HL-60 (cell line): ENCODE measurements at regions not wholly inside any gene's neighbourhood (a gene's known extent, or its start where the extent isn't known, plus 50 kb on each side); places are given as distances from the start of the nearest gene placed in this dataset.

Source experiments
- DNase-seq, 2 experiments: peaks; one replicate each; pipeline ENCODE4 v3.0.0-alpha.2; 2010 to 2020; ENCODE audit warnings: low read depth in 1 of 2, low spot score in 1 of 2
- H3K27ac ChIP-seq: fragments of 250-450 bp; sonication (Bioruptor Pico); replicated peaks from 2 replicates; pipeline ENCODE4 v1.5.1; 2020; ENCODE audit warnings: mild to moderate bottlenecking, moderate library complexity
- H3K27me3 ChIP-seq: fragments of 250-450 bp; sonication (Bioruptor Pico); 2 replicates; pipeline ENCODE4 v1.5.1; 2021; ENCODE audit warnings: mild to moderate bottlenecking, moderate library complexity; ENCODE audit not compliant: insufficient read depth, poor library complexity, severe bottlenecking
- H3K4me3 ChIP-seq: replicated peaks from 2 replicates; pipeline ENCODE4 v1.5.1; 2011; ENCODE audit warnings: mild to moderate bottlenecking, control low read depth, low read length; ENCODE audit not compliant: insufficient read depth
- CTCF ChIP-seq: IDR thresholded peaks from one replicate; pipeline ENCODE4 v1.5.1; 2011; ENCODE audit warnings: low read length, control low read depth, inconsistent platforms; ENCODE audit not compliant: insufficient read depth
- GABPA ChIP-seq: IDR thresholded peaks from 2 replicates; pipeline ENCODE4 v1.6.1; 2012; ENCODE audit warnings: low read depth
- POLR2AphosphoS5 ChIP-seq: IDR thresholded peaks from 2 replicates; pipeline ENCODE4 v1.6.1; 2012; ENCODE audit warnings: low read depth
- REST ChIP-seq: IDR thresholded peaks from 2 replicates; pipeline ENCODE4 v1.6.1; 2012; ENCODE audit warnings: low read depth; ENCODE audit not compliant: insufficient replicate concordance
- SPI1 ChIP-seq: IDR thresholded peaks from 2 replicates; pipeline ENCODE4 v1.6.1; 2012; ENCODE audit warnings: low read depth, mild to moderate bottlenecking, borderline replicate concordance

- TF ChIP-seq REST = no peak
- Histone ChIP-seq H3K4me3 (no peak overlapping the region), H3K27ac (no peak overlapping the region), H3K27me3 (no peaks in the 10 kb centered on the region)
- no peak for DNase-seq
These were observed 102.6 kb upstream of the ESRRB start for GRCh38 chr14:76273346-76273745.

- no peak for TF ChIP-seq GABPA
- TF ChIP-seq REST = no peak
- no peak for TF ChIP-seq POLR2AphosphoS5
- TF ChIP-seq CTCF = no peak
- TF ChIP-seq SPI1 = no peak
- Histone ChIP-seq H3K27me3 (no peaks in the 10 kb centered on the region), H3K4me3 (no peak overlapping the region), H3K27ac (no peak overlapping the region)
- no peak for DNase-seq
These were observed 101.6 kb upstream of the ESRRB start for GRCh38 chr14:76274324-76274723.

GRCh38 chr14:76277586-76278130 is 98.3 kb upstream of the ESRRB start:
- TF ChIP-seq REST (no peak), GABPA (no peak), SPI1 (no peak), CTCF (no peak), POLR2AphosphoS5 (no peak)
- DNase-seq = no peak
- no peaks in the 10 kb centered on the region for H3K27me3 ChIP-seq
- no peak overlapping the region for H3K27ac ChIP-seq
- no peak overlapping the region for H3K4me3 ChIP-seq

GRCh38 chr14:76280221-76280620 is 95.7 kb upstream of the ESRRB start:
- H3K4me3 ChIP-seq = no peak overlapping the region
- H3K27me3 ChIP-seq = no peaks in the 10 kb centered on the region
- TF ChIP-seq POLR2AphosphoS5 = no peak
- no peak for TF ChIP-seq REST
- TF ChIP-seq GABPA = no peak
- TF ChIP-seq SPI1 = no peak
- TF ChIP-seq CTCF = no peak
- no peak overlapping the region for H3K27ac ChIP-seq
- DNase-seq = no peak
